Activated CD4-positive, alpha-beta memory T cell treated with anti-CD3 and anti-CD28 coated beads, Interleukin-2, amount 10 ng/mL, durations not matched to agents 7 days and 5 days (primary cell): ENCODE measurements at regions not wholly inside any gene's neighbourhood (a gene's known extent, or its start where the extent isn't known, plus 50 kb on each side); places are given as distances from the start of the nearest gene placed in this dataset.

Source experiments
- CTCF ChIA-PET: fragments of 350-600 bp; sonication (Branson Sonifier 250); formaldehyde crosslinking; loops from one replicate; lab custom pipeline; 2021; ENCODE audit warnings: antibody characterized with exemption, inconsistent platforms; lab: Charles Lee
- POLR2A ChIA-PET: fragments of 350-600 bp; sonication (Branson Sonifier 250); formaldehyde crosslinking; loops from one replicate; lab custom pipeline; 2021; ENCODE audit warnings: antibody characterized with exemption; lab: Charles Lee
- DNase-seq: peaks from one replicate; pipeline ENCODE4 v3.0.0-alpha.2; 2020
- H3K27ac Mint-ChIP-seq: one replicate; pipeline ENCODE4 v1.8.0; 2021; ENCODE audit warnings: mild to moderate bottlenecking, mixed read lengths
- H3K27me3 Mint-ChIP-seq: one replicate; pipeline ENCODE4 v1.8.0; 2021; ENCODE audit warnings: mixed read lengths
- H3K36me3 Mint-ChIP-seq: one replicate; pipeline ENCODE4 v1.8.0; 2021; ENCODE audit warnings: low read depth, mixed read lengths
- H3K4me1 Mint-ChIP-seq: one replicate; pipeline ENCODE4 v1.8.0; 2021; ENCODE audit warnings: mixed read lengths
- H3K4me3 Mint-ChIP-seq: one replicate; pipeline ENCODE4 v1.8.0; 2021; ENCODE audit warnings: mild to moderate bottlenecking, mixed read lengths
- H3K9me3 Mint-ChIP-seq: one replicate; pipeline ENCODE4 v1.8.0; 2021; ENCODE audit warnings: mixed read lengths

GRCh38 chr14:26845151-26845818 lies 247.5 kb upstream of the NOVA1 start:
- CTCF ChIA-PET = no interaction called here
- no peaks in the 10 kb centered on the region for H3K4me1 Mint-ChIP-seq
- no peak overlapping the region for H3K27ac Mint-ChIP-seq
- no peaks in the 10 kb centered on the region for H3K27me3 Mint-ChIP-seq
- no peak overlapping the region for H3K4me3 Mint-ChIP-seq
- H3K9me3 Mint-ChIP-seq = peaks cover 15% of the 10 kb centered on the region
- DNase-seq = no peak
- POLR2A ChIA-PET = no interaction called here
- H3K36me3 Mint-ChIP-seq = no peaks in the 10 kb centered on the region

- CTCF ChIA-PET = no interaction called here
- Mint-ChIP-seq H3K9me3 (peaks cover 14% of the 10 kb centered on the region), H3K4me3 (no peak overlapping the region), H3K27ac (no peak overlapping the region), H3K36me3 (no peaks in the 10 kb centered on the region), H3K4me1 (no peaks in the 10 kb centered on the region), H3K27me3 (no peaks in the 10 kb centered on the region)
- no peak for DNase-seq
- POLR2A ChIA-PET = no interaction called here
Observed at GRCh38 chr14:26846388-26846787, 248.6 kb upstream of the NOVA1 start.

- Mint-ChIP-seq H3K9me3 (peaks cover 20% of the 10 kb centered on the region), H3K4me3 (no peak overlapping the region), H3K36me3 (no peaks in the 10 kb centered on the region), H3K27ac (no peak overlapping the region), H3K27me3 (no peaks in the 10 kb centered on the region), H3K4me1 (no peaks in the 10 kb centered on the region)
- CTCF ChIA-PET = no interaction called here
- DNase-seq = no peak
- POLR2A ChIA-PET = no interaction called here
Observed at GRCh38 chr14:26849514-26849913, 251.7 kb upstream of the NOVA1 start.

GRCh38 chr14:26851793-26852192 lies 254.0 kb upstream of the NOVA1 start:
- ChIA-PET POLR2A (no interaction called here), CTCF (no interaction called here)
- Mint-ChIP-seq H3K36me3 (no peaks in the 10 kb centered on the region), H3K27ac (no peak overlapping the region), H3K27me3 (no peaks in the 10 kb centered on the region), H3K4me3 (no peak overlapping the region), H3K4me1 (no peaks in the 10 kb centered on the region), H3K9me3 (peaks cover 20% of the 10 kb centered on the region)
- no peak for DNase-seq

- CTCF ChIA-PET = no interaction called here
- H3K27ac Mint-ChIP-seq = no peak overlapping the region
- no peak for DNase-seq
- POLR2A ChIA-PET = no interaction called here
- H3K4me1 Mint-ChIP-seq = no peaks in the 10 kb centered on the region
- no peaks in the 10 kb centered on the region for H3K36me3 Mint-ChIP-seq
- peaks cover 15% of the 10 kb centered on the region for H3K9me3 Mint-ChIP-seq
- H3K4me3 Mint-ChIP-seq = no peak overlapping the region
- no peaks in the 10 kb centered on the region for H3K27me3 Mint-ChIP-seq
Observed at GRCh38 chr14:26855077-26855753, 257.4 kb upstream of the NOVA1 start.

GRCh38 chr14:26856876-26857518 lies 259.2 kb upstream of the NOVA1 start:
- Mint-ChIP-seq H3K27ac (no peak overlapping the region), H3K4me1 (no peaks in the 10 kb centered on the region), H3K4me3 (no peak overlapping the region), H3K36me3 (no peaks in the 10 kb centered on the region), H3K9me3 (peaks cover 16% of the 10 kb centered on the region), H3K27me3 (no peaks in the 10 kb centered on the region)
- no peak for DNase-seq
- ChIA-PET CTCF (no interaction called here), POLR2A (no interaction called here)

- Mint-ChIP-seq H3K4me1 (no peaks in the 10 kb centered on the region), H3K9me3 (peaks cover 11% of the 10 kb centered on the region), H3K27me3 (no peaks in the 10 kb centered on the region), H3K36me3 (no peaks in the 10 kb centered on the region), H3K4me3 (no peak overlapping the region), H3K27ac (no peak overlapping the region)
- no peak for DNase-seq
- POLR2A ChIA-PET = no interaction called here
- CTCF ChIA-PET = no interaction called here
Observed at GRCh38 chr14:26859483-26859882, 261.6 kb upstream of the NOVA1 start.

GRCh38 chr14:26860111-26860510 lies 262.3 kb upstream of the NOVA1 start:
- no peak overlapping the region for H3K4me3 Mint-ChIP-seq
- no peaks in the 10 kb centered on the region for H3K27me3 Mint-ChIP-seq
- CTCF ChIA-PET = no interaction called here
- no peak for DNase-seq
- peaks cover 11% of the 10 kb centered on the region for H3K9me3 Mint-ChIP-seq
- POLR2A ChIA-PET = no interaction called here
- H3K27ac Mint-ChIP-seq = no peak overlapping the region
- H3K36me3 Mint-ChIP-seq = no peaks in the 10 kb centered on the region
- no peaks in the 10 kb centered on the region for H3K4me1 Mint-ChIP-seq

GRCh38 chr14:26863736-26864135 lies 265.9 kb upstream of the NOVA1 start:
- Mint-ChIP-seq H3K4me1 (no peaks in the 10 kb centered on the region), H3K4me3 (no peak overlapping the region), H3K9me3 (peaks cover 9% of the 10 kb centered on the region), H3K27ac (no peak overlapping the region), H3K36me3 (no peaks in the 10 kb centered on the region), H3K27me3 (no peaks in the 10 kb centered on the region)
- ChIA-PET POLR2A (no interaction called here), CTCF (no interaction called here)
- no peak for DNase-seq

GRCh38 chr14:26866721-26867120 lies 268.9 kb upstream of the NOVA1 start:
- Mint-ChIP-seq H3K9me3 (peaks cover 13% of the 10 kb centered on the region), H3K27ac (no peak overlapping the region), H3K4me3 (no peak overlapping the region), H3K27me3 (no peaks in the 10 kb centered on the region), H3K4me1 (no peaks in the 10 kb centered on the region), H3K36me3 (no peaks in the 10 kb centered on the region)
- CTCF ChIA-PET = no interaction called here
- no peak for DNase-seq
- POLR2A ChIA-PET = no interaction called here

GRCh38 chr14:26867171-26867757 lies 269.4 kb upstream of the NOVA1 start:
- no peaks in the 10 kb centered on the region for H3K27me3 Mint-ChIP-seq
- CTCF ChIA-PET = no interaction called here
- DNase-seq = no peak
- no peaks in the 10 kb centered on the region for H3K36me3 Mint-ChIP-seq
- H3K4me3 Mint-ChIP-seq = no peak overlapping the region
- POLR2A ChIA-PET = no interaction called here
- H3K4me1 Mint-ChIP-seq = no peaks in the 10 kb centered on the region
- no peak overlapping the region for H3K27ac Mint-ChIP-seq
- H3K9me3 Mint-ChIP-seq = peaks cover 13% of the 10 kb centered on the region

GRCh38 chr14:26870096-26870495 lies 272.3 kb upstream of the NOVA1 start:
- H3K27me3 Mint-ChIP-seq = no peaks in the 10 kb centered on the region
- DNase-seq = no peak
- CTCF ChIA-PET = interaction anchor here (0.6 kb wide), 1 partner anchor 63 kb away, joined by 6 read pairs; no protein-coding TSS in a partner anchor

GRCh38 chr14:26870722-26871617 lies 273.1 kb upstream of the NOVA1 start:
- ChIA-PET POLR2A (no interaction called here), CTCF (no interaction called here)
- no peaks in the 10 kb centered on the region for H3K27me3 Mint-ChIP-seq
- DNase-seq = no peak
- H3K9me3 Mint-ChIP-seq = peaks cover 13% of the 10 kb centered on the region
- no peaks in the 10 kb centered on the region for H3K36me3 Mint-ChIP-seq
- no peak overlapping the region for H3K4me3 Mint-ChIP-seq
- no peak overlapping the region for H3K27ac Mint-ChIP-seq
- no peaks in the 10 kb centered on the region for H3K4me1 Mint-ChIP-seq

More at GRCh38 chr14:26870096-26870495, 272.3 kb upstream of the NOVA1 start:
- H3K9me3 Mint-ChIP-seq = peaks cover 13% of the 10 kb centered on the region
- no peaks in the 10 kb centered on the region for H3K36me3 Mint-ChIP-seq
- no peak overlapping the region for H3K27ac Mint-ChIP-seq
- no peak overlapping the region for H3K4me3 Mint-ChIP-seq
- H3K4me1 Mint-ChIP-seq = no peaks in the 10 kb centered on the region
- POLR2A ChIA-PET = no interaction called here
